Left cardiac atrium (tissue), 4 donors: ENCODE measurements at regions not wholly inside any gene's neighbourhood (a gene's known extent, or its start where the extent isn't known, plus 50 kb on each side); places are given as distances from the start of the nearest gene placed in this dataset.
"Not testable (repeated sequence)": the region's sequence is repeated elsewhere in the genome, so short reads cannot be mapped to it uniquely, and the experiment has no call there.

Experiments used
- ATAC-seq, 2 donors: fragments of 200-7000 bp; cut with Tn5 transposase; one replicate each; pipeline ENCODE4 v1.9.1; 2020; ENCODE audit warnings: mild to moderate bottlenecking in 2 of 2, moderate library complexity in 2 of 2
- DNase-seq: peaks from one replicate; pipeline ENCODE4 v3.0.0-alpha.2; 2020
- intact Hi-C, 2 donors: fragments of 100-400 bp; cut with DNase I; formaldehyde crosslinking; loops; one replicate each; pipeline versions ENCODE4 v1.14.1 to v1.15.1; 2022 to 2023
- donor health status: DM: no; HTN: yes; CAD: no.
- donor health status: DM: no; HTN: yes; CAD: no; lungs with severe emphysema.
- donor health status: DM: yes; HTN: yes; CAD: no.
- donor health status: Dilated cardiomyopathy.

- ATAC-seq (no peak), DNase-seq (peak; percentile 4)
- intact Hi-C loops, result loop anchor here (1.0 to 5.0 kb wide), 2 partner anchors 513 to 515 kb away; no protein-coding TSS in a partner anchor
Measured at GRCh38 chr6:168369786-168370185, 50.2 kb upstream of the DACT2 start.

- ATAC-seq, result peak; percentile 83 to 90
- intact Hi-C loops, result loop anchor here (1.0 to 5.0 kb wide), 2 partner anchors 512 to 514 kb away; no protein-coding TSS in a partner anchor
- DNase-seq, result peak; percentile 74
Measured at GRCh38 chr6:168370310-168370991, 50.9 kb upstream of the DACT2 start.

- ATAC-seq (no peak), DNase-seq (no peak)
- intact Hi-C loops, result loop anchor here in 1 of 2 donors (5.0 kb wide), 1 partner anchor 511 kb away; no protein-coding TSS in a partner anchor
Measured at GRCh38 chr6:168371185-168371584, 51.6 kb upstream of the DACT2 start.

DNA sequence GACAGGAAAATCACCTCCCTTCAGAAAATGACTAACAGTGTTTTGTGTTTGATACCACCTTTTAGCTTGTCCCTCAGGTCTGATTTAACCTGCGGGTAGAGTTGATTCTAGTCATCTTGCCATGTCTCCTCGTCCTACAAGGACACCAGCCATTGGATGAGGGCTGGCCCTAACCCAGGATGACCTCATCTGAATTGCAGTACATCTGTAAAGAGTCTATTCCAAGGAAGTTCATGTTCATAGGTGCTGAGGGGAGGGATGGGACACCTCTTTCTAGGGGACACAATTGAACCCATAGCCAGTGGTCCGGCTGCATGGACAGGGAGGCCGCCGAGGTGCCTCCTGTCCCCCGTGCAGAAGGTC, 52.0 kb upstream of the DACT2 start:
- intact Hi-C loops, result loop anchor here in 1 of 2 donors (5.0 kb wide), 1 partner anchor 511 kb away; no protein-coding TSS in a partner anchor
- DNase-seq, result peak; percentile 15
- ATAC-seq, result no peak

DNA sequence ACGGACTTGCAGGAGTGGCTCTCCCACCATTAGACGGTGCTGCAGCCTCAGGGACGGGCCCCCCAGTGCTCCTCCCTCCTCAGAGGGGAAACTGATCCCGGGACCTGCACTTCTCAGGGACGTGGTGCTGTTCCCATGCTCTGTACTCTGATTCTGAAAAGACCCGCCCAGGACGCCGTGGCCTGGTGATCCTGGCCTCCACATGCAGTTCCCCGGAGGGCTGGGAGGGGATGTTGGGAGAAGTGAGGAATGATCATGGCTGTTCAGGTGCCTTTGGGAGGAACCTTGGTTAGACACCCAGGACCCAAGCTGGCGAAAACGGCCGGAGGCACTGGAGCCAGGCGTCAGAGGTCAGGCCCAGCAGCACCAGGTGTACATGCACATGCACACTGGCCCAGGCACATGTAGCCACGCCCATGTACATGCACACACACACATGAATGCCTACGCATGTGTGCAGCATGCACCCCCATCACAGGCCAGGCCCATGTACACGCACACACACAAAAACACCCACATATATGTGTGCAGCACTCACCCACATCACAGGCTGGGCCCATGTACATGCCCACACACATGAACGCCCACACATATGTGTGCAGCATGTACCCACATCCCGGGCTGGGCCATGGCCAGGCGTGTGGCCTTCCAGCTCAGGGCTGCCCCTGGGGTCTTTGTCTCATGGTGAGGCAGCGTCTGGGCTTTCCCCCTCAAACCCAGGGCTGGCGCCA, 52.6 kb upstream of the DACT2 start:
- ATAC-seq, result no peak
- DNase-seq, result peak; percentile 15
- intact Hi-C loops, result loop anchor here in 1 of 2 donors (5.0 kb wide), 1 partner anchor 510 kb away; no protein-coding TSS in a partner anchor

DNA sequence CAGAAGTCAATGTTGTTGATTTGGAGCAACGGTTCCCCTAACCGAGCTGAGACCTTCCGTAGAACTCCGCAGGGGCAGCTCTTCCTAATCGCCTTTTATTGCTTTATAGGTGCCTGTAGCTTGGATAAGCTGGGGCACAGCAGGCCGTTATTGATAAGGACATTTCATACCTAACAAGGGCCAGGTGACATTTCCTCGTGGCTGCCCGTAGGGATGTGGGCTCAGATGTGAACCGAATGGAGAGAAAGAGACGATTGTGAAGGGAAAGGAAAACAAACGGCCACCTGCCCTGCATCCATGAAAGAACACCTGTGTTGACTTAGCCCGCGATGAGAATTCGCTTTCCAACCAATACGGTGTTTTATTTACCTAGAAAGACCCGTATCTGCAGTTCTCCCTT, 53.3 kb upstream of the DACT2 start:
- intact Hi-C loops, result loop anchor here in 1 of 2 donors (5.0 kb wide), 1 partner anchor 509 kb away; no protein-coding TSS in a partner anchor
- no peak for ATAC-seq

GRCh38 chr6:168373389-168373788, 53.8 kb upstream of the DACT2 start:
- DNase-seq (peak; percentile 10), ATAC-seq (no peak)
- intact Hi-C loops, result loop anchor here in 1 of 2 donors (5.0 kb wide), 1 partner anchor 509 kb away; no protein-coding TSS in a partner anchor

More for the DNA sequence above, 53.3 kb upstream of the DACT2 start:
- DNase-seq, result no peak

- peak; percentile 12 for DNase-seq
- intact Hi-C loops, result loop anchor here in 1 of 2 donors (5.0 kb wide), 1 partner anchor 508 kb away; no protein-coding TSS in a partner anchor
- no peak for ATAC-seq
Measured at GRCh38 chr6:168374051-168374502, 54.5 kb upstream of the DACT2 start.

GRCh38 chr6:168374541-168375071, 55.0 kb upstream of the DACT2 start:
- intact Hi-C loops, result loop anchor here in 1 of 2 donors (5.0 kb wide), 1 partner anchor 508 kb away; no protein-coding TSS in a partner anchor
- ATAC-seq, result no peak
- peak; percentile 3 for DNase-seq

DNA sequence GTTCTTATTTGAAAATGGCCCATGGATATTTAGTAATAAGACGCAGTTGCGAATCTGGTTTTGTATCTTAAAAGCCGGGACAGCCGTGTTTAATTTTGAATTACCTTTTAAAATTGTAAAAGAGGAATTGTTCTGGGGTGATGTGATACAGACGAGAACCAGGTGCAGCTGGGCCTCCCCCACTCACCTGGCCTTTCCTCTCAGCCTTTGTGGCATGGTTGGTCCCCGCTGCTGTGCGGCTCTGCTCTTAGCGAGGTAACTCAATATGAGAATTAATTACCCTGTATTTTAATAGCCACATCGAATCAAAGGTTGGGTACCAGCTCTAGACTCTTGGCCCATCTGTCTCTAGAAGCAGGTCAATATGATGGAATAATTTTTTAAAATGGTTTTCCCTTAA, 56.5 kb upstream of the DACT2 start:
- no peak for DNase-seq
- no peak for ATAC-seq
- intact Hi-C loops, result no loop called here

- DNase-seq (no peak), ATAC-seq (no peak)
- intact Hi-C loops, result no loop called here
Measured at GRCh38 chr6:168376811-168377483, 57.4 kb upstream of the DACT2 start.

DNA sequence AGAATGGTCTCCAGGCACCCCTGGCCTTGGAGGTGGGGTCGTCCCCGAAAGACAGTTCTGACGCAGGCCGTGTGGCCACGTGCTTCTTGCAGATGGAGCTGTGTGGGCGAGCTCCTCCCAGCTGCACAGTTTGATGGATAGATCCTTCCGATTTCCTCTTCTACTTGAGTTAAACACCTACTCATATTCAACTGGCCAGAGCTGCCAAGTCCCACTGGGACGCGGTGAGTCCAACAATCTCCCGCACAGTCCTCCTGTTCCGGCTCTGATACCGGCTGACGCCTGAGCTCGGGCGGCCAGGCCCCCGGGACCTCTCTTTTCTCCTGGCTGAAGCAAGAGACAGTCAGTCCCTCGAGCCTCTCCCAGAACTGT, 57.9 kb upstream of the DACT2 start:
- DNase-seq (peak; percentile 59), ATAC-seq (peak; percentile 85 to 90)
- intact Hi-C loops, result no loop called here

DNA sequence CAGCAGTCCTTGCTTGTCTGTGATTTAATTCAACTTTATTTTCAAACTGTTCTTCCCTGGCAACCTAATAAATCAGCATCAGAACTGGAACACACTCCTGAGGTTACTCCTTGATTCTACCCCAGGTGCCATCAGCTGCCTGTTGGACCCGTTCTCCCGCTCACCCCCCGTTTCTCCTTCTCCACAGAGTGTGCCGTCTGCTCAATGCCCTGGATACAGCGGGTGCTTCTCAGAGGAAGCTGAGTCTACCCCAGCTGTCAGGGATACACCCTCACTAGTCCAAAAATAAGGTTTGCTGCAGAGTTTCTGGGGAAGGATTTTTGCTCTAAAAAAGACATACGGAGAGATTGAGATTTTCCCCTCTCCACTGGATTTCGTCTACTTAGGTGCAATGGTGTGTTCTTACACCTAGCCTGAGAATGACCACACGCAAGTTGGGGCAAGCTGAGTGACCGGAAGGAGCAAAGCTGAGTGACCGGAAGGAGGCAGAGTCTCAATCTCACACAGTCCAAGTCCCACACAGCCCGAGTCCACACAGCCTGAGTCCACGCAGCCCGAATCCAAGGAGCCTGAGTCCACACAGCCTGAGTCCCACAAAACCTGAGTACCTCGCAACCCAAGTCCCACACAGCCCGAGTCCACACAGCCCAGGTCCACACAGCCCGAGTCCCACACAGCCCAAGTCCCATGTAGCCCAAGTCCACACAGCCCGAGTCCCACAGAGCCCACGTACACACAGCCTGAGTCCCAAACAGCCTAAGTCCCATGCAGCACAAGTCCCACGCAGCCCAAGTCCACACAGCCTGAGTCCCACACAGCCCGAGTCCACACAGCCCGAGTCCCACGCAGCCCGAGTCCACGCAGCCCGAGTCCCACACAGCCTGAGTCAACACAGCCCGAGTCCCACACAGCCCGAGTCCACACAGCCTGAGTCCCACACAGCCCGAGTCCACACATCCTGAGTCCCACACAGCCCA, 58.6 kb upstream of the DACT2 start:
- intact Hi-C loops, result no loop called here
- DNase-seq (no peak), ATAC-seq (peak; percentile 14 to 51)

DNA sequence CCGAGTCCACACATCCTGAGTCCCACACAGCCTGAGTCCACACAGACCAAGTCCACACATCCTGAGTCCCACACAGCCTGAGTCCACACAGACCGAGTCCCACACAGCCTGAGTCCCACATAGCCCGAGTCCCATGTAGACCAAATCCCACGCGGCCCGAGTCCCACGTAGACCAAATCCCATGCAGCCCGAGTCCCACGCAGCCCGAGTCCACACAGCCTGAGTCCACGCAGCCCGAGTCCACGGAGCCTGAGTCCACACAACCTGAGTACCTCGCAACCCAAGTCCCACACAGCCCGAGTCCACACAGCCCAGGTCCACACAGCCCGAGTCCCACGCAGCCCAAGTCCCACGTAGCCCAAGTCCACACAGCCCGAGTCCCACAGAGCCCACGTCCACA, 60.0 kb upstream of the DACT2 start:
- DNase-seq, ATAC-seq, intact Hi-C loops: not testable (repeated sequence)

DNA sequence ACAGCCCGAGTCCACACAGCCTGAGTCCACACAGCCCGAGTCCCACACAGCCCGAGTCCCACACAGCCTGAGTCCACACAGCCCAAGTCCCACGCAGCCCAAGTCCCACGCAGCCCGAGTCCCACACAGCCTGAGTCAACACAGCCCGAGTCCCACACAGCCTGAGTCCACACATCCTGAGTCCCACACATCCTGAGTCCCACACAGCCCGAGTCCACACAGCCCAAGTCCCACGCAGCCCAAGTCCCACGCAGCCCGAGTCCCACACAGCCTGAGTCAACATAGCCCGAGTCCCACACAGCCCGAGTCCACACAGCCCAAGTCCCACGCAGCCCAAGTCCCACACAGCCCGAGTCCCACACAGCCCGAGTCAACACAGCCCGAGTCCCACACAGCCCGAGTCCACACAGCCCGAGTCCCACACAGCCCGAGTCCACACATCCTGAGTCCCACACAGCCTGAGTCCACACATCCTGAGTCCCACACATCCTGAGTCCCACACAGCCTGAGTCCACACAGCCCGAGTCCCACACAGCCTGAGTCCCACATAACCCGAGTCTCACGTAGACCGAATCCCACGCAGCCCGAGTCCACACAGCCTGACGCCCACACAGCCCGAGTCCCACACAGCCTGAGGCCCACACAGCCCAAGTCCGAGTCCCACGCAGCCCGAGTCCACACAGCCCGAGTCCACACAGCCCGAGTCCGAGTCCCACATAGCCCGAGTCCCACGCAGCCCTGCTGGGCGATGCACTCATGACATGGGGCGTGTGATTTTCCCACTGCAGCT, 60.6 kb upstream of the SMOC2 start:
- DNase-seq, ATAC-seq, intact Hi-C loops: not testable (repeated sequence)

GRCh38 chr6:168380956-168381605, 59.9 kb upstream of the SMOC2 start:
- intact Hi-C loops, result no loop called here
- ATAC-seq (no peak), DNase-seq (no peak)
